ENCODE measurements at regions not wholly inside any gene's neighbourhood (a gene's known extent, or its start where the extent isn't known, plus 50 kb on each side); places are given as distances from the start of the nearest gene placed in this dataset.

DNA sequence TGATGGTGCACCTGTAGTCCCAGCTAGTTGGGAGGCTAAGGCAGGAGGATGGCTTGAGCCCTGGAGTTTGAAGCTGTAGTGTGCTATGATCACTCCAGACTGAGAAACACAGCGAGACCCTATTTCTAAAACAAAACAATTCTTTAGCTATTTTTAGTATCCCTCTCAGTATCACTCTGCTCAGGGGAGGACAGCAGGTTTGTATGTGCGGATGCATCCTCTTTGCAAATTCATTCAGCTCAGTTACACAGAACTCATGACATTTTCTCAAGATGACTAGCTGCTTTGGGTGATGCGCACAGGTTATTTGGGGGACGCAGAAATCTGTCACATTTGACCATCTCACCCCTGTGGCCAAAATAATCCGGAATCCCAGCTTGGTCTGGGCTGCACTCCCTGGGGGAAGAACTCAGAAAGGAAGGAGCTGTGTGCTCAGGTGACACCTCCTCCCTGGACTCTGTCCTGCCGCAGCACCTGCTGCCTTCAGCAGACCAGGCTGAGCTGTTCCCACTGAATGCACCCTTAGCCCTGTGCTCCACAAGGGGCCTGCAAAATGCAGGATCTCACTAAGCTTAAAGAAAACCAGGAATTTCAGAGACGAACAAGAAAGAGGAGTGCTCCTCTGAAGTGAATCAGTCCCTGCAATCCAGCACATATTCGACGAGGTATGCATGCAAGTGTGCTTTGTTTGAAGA, 89.5 kb upstream of the PGBD5 start:
- CTCF ChIA-PET = no interaction called here
- TF ChIP-seq, protein P1, sequence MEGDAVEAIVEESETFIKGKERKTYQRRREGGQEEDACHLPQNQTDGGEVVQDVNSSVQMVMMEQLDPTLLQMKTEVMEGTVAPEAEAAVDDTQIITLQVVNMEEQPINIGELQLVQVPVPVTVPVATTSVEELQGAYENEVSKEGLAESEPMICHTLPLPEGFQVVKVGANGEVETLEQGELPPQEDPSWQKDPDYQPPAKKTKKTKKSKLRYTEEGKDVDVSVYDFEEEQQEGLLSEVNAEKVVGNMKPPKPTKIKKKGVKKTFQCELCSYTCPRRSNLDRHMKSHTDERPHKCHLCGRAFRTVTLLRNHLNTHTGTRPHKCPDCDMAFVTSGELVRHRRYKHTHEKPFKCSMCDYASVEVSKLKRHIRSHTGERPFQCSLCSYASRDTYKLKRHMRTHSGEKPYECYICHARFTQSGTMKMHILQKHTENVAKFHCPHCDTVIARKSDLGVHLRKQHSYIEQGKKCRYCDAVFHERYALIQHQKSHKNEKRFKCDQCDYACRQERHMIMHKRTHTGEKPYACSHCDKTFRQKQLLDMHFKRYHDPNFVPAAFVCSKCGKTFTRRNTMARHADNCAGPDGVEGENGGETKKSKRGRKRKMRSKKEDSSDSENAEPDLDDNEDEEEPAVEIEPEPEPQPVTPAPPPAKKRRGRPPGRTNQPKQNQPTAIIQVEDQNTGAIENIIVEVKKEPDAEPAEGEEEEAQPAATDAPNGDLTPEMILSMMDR (IDR thresholded peaks at IDR 0.05) = no peak
- H3K36me3 Mint-ChIP-seq (ENCODE audit: low read depth) = no peaks in the 10 kb centered on the region
- H3K27me3 Mint-ChIP-seq = peaks cover 23% of the 10 kb centered on the region
- peaks cover 3% of the 10 kb centered on the region for H3K9me3 Mint-ChIP-seq
- no peak overlapping the region for H3K4me3 Mint-ChIP-seq
- POLR2A ChIA-PET = no interaction called here
- H3K27ac Mint-ChIP-seq = no peak overlapping the region
- ATAC-seq (no peak), DNase-seq (no peak)
- intact Hi-C loops (cut with micrococcal nuclease) = no loop called here
- no peaks in the 10 kb centered on the region for H3K4me1 Mint-ChIP-seq (ENCODE audit: low read depth)

DNA sequence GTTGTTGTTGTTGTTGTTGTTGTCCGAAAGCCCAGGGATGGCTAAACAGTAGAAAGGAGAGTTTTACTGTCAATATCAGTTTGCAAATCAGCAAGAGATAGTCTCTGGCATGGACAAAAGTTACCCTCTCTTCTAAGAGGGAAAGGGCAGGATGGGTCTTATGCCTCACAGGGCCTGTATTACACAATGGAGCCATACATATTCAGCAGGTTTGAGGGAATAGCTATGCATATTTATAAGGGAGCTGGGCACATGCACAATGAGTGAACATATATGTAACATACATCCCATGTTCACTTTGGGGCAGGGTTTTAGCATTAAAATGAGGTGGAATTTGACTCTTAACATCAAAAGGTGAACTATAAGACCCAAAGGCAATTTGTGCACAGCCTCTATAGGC, 84.4 kb upstream of the PGBD5 start:
- CTCF ChIA-PET = no interaction called here
- H3K9me3 Mint-ChIP-seq = peaks cover 3% of the 10 kb centered on the region
- H3K27ac Mint-ChIP-seq = no peak overlapping the region
- ATAC-seq (no peak), DNase-seq (no peak)
- H3K4me1 Mint-ChIP-seq (ENCODE audit: low read depth) = no peaks in the 10 kb centered on the region
- H3K27me3 Mint-ChIP-seq = peaks cover 23% of the 10 kb centered on the region
- H3K36me3 Mint-ChIP-seq (ENCODE audit: low read depth) = no peaks in the 10 kb centered on the region
- intact Hi-C loops (cut with micrococcal nuclease) = no loop called here
- TF ChIP-seq, protein P1 (IDR thresholded peaks at IDR 0.05) = no peak
- H3K4me3 Mint-ChIP-seq = no peak overlapping the region
- POLR2A ChIA-PET = no interaction called here

DNA sequence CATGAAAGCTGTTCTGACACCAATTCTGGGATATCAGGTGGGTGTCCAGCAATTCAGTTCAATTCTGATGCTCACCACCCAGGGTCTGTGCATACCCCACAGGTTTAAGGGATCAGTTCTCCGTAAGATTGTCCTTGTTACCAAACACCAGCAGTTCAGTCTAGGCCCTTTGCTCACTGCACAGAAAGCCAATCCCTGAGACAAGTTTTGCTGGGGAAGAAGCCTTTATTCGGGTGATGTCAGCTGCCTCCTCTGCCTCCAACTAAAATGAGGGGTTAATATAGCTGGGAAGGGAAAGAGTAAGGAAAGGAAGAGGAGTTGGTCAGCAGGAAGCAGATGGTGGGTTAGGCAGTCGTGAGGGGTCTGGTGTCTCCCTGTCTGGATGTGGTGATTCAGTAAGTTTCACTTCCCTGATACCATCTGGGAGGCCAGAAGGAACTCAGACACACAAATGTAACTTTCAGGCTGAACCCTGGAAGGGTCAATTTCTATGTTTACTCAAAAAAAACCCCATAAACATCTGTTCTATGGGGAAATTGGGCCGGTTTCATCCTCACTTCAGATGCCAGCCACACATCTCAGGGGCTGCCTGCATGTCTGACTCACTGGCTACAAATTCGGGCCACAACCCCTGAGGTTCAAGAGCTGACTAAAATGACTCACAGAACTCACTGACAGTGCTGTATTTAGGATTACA, 83.3 kb upstream of the PGBD5 start:
- Mint-ChIP-seq H3K4me3 (no peak overlapping the region), H3K27me3 (peaks cover 22% of the 10 kb centered on the region), H3K9me3 (peaks cover 3% of the 10 kb centered on the region), H3K4me1 (ENCODE audit: low read depth) (no peaks in the 10 kb centered on the region), H3K36me3 (ENCODE audit: low read depth) (no peaks in the 10 kb centered on the region), H3K27ac (no peak overlapping the region)
- POLR2A ChIA-PET = no interaction called here
- CTCF ChIA-PET = no interaction called here
- TF ChIP-seq, protein P1 (IDR thresholded peaks at IDR 0.05) = no peak
- DNase-seq (peak; percentile 5), ATAC-seq (no peak)
- intact Hi-C loops (cut with micrococcal nuclease) = no loop called here

DNA sequence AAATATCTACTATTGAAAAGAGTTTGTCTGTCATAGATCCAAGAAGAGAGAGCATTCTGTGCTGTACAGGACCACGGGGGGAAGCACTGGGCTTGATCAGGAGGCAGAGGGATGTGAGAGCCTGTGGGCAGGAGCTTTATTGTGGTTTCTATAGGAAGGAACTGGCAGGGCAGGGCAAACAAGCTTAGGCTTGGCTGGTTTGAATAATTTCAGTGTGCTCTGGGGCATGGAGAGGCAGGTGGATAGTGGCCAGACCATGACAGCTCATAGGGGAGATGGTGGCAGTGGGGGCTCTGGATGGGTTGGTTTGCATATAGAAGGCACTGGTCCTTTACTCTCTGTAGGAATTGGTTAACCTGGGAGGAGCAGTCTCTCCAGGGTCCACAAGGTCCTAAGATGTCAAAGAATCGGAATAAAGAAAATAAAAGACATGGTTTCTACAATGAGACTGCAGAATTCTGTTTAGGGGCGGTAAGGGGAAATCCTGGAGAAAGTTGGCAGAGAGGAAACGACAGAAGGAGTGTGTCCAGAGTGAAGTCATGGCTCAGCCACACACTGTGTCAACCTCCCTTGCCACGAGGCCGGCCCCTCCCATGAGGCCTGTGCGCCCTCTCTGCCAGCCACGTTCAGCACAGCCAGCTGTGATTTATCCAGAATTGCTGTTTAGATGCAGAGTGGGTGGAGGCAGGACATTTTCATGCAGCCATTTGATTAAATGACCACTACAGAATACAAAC, 81.7 kb upstream of the PGBD5 start:
- ChIA-PET POLR2A (no interaction called here), CTCF (no interaction called here)
- TF ChIP-seq, protein P1 (IDR thresholded peaks at IDR 0.05) = no peak
- no peaks in the 10 kb centered on the region for H3K9me3 Mint-ChIP-seq
- H3K36me3 Mint-ChIP-seq (ENCODE audit: low read depth) = no peaks in the 10 kb centered on the region
- intact Hi-C loops (cut with micrococcal nuclease) = no loop called here
- no peaks in the 10 kb centered on the region for H3K4me1 Mint-ChIP-seq (ENCODE audit: low read depth)
- DNase-seq = no peak
- no peak overlapping the region for H3K27ac Mint-ChIP-seq
- H3K27me3 Mint-ChIP-seq = peaks cover 14% of the 10 kb centered on the region
- no peak overlapping the region for H3K4me3 Mint-ChIP-seq
- no peak for ATAC-seq

DNA sequence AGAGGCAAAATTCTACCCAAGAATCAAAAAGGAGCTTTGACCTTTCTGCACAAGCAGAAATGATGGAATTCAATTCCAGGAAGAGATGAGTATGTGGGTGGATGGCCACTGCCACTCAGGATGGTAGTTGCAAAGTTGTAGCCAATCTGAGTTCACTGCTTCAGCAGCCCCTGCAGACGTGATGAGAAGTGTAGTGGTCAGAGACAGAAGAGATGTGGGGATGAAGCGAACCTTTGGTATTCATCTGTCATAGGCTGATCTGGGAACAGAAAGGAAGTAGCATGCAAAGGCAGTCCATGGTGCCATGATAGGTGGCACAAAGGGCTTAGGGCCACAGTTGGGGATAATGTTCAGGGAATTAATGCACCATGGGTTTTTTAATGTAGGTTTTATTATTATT, 81.1 kb upstream of the PGBD5 start:
- TF ChIP-seq, protein P1 (IDR thresholded peaks at IDR 0.05) = no peak
- H3K36me3 Mint-ChIP-seq (ENCODE audit: low read depth) = no peaks in the 10 kb centered on the region
- POLR2A ChIA-PET = no interaction called here
- no peak overlapping the region for H3K27ac Mint-ChIP-seq
- H3K27me3 Mint-ChIP-seq = peaks cover 12% of the 10 kb centered on the region
- DNase-seq (no peak), ATAC-seq (no peak)
- intact Hi-C loops (cut with micrococcal nuclease) = no loop called here
- no peaks in the 10 kb centered on the region for H3K9me3 Mint-ChIP-seq
- CTCF ChIA-PET = no interaction called here
- no peaks in the 10 kb centered on the region for H3K4me1 Mint-ChIP-seq (ENCODE audit: low read depth)
- no peak overlapping the region for H3K4me3 Mint-ChIP-seq
